ENCODE measurements at regions not wholly inside any gene's neighbourhood (a gene's known extent, or its start where the extent isn't known, plus 50 kb on each side); places are given as distances from the start of the nearest gene placed in this dataset.

DNA sequence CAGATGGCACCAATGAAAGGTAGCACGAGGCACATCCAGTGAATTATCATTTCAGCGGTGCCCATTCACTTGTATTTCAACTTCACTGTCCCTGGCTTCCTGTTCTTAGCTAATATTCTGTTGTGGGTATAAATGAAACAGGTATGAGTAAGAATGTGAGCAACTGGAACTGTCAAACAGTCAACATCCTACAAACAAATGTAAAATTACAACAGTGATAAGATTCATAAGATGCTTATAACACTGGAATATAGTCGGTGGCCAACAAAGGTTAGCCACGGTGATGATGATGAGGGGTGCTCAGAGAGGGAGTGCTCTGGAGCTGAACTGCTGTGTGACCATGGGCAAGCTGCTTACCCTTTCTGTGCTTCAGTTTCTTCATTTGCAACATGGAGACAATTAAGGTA is 74.9 kb upstream of the TOX2 start:
- WGBS = 88% methylated on average over 4 of the region's 4 CpGs
- H3K4me1 ChIP-seq (ENCODE audit: control insufficient read depth in 2 of 2, insufficient read depth in 2 of 2, low read length in 2 of 2) = peaks cover 2 to 12% of the 10 kb centered on the region in 2 donors
- DNase-seq (ENCODE audit: low read depth in 6 of 9, low spot score in 9 of 9) = no peak
- H3K36me3 ChIP-seq (ENCODE audit: control insufficient read depth in 2 of 2, insufficient read depth in 2 of 2, low read length in 1 of 2) = no peaks in the 10 kb centered on the region
- peaks cover 0 to 8% of the 10 kb centered on the region in 2 donors for H3K27me3 ChIP-seq (ENCODE audit: control insufficient read depth in 2 of 2, insufficient read depth in 1 of 2, low read length in 1 of 2)
- H3K27ac ChIP-seq (ENCODE audit: low read depth in 1 of 2, low read length in 1 of 2) = no peak overlapping the region
- H3K9me3 ChIP-seq (ENCODE audit: control insufficient read depth in 2 of 2, insufficient read depth in 1 of 2, low read length in 1 of 2) = no peaks in the 10 kb centered on the region
- H3K4me3 ChIP-seq (ENCODE audit: low read length in 2 of 2) = no peak overlapping the region

GRCh38 chr20:43838703-43839060 is 76.0 kb upstream of the TOX2 start:
- peaks cover 0 to 8% of the 10 kb centered on the region in 2 donors for H3K27me3 ChIP-seq (ENCODE audit: control insufficient read depth in 2 of 2, insufficient read depth in 1 of 2, low read length in 1 of 2)
- no peaks in the 10 kb centered on the region for H3K36me3 ChIP-seq (ENCODE audit: control insufficient read depth in 2 of 2, insufficient read depth in 2 of 2, low read length in 1 of 2)
- H3K27ac ChIP-seq (ENCODE audit: low read depth in 1 of 2, low read length in 1 of 2) = no peak overlapping the region
- no peak overlapping the region for H3K4me3 ChIP-seq (ENCODE audit: low read length in 2 of 2)
- no peak for DNase-seq (ENCODE audit: low read depth in 6 of 9, low spot score in 9 of 9)
- no peaks in the 10 kb centered on the region for H3K9me3 ChIP-seq (ENCODE audit: control insufficient read depth in 2 of 2, insufficient read depth in 1 of 2, low read length in 1 of 2)
- 64% methylated on average over 5 of the region's 5 CpGs for WGBS
- peaks cover 0 to 8% of the 10 kb centered on the region in 2 donors for H3K4me1 ChIP-seq (ENCODE audit: control insufficient read depth in 2 of 2, insufficient read depth in 2 of 2, low read length in 2 of 2)

- Histone ChIP-seq H3K4me3 (ENCODE audit: low read length in 2 of 2) (no peak overlapping the region), H3K9me3 (ENCODE audit: control insufficient read depth in 2 of 2, insufficient read depth in 1 of 2, low read length in 1 of 2) (no peaks in the 10 kb centered on the region), H3K36me3 (ENCODE audit: control insufficient read depth in 2 of 2, insufficient read depth in 2 of 2, low read length in 1 of 2) (no peaks in the 10 kb centered on the region), H3K27me3 (ENCODE audit: control insufficient read depth in 2 of 2, insufficient read depth in 1 of 2, low read length in 1 of 2) (peaks cover 0 to 8% of the 10 kb centered on the region in 2 donors), H3K4me1 (ENCODE audit: control insufficient read depth in 2 of 2, insufficient read depth in 2 of 2, low read length in 2 of 2) (peaks cover 0 to 8% of the 10 kb centered on the region in 2 donors), H3K27ac (ENCODE audit: low read depth in 1 of 2, low read length in 1 of 2) (no peak overlapping the region)
- no peak for DNase-seq (ENCODE audit: low read depth in 6 of 9, low spot score in 9 of 9)
- 88% methylated on average over 14 of the region's 14 CpGs for WGBS
Observed at GRCh38 chr20:43837856-43838702, 76.6 kb upstream of the TOX2 start.

GRCh38 chr20:43836790-43837189 is 77.9 kb upstream of the TOX2 start:
- 93% methylated on average over 6 of the region's 6 CpGs for WGBS
- no peak for DNase-seq (ENCODE audit: low read depth in 6 of 9, low spot score in 9 of 9)

GRCh38 chr20:43835944-43836508 is 78.6 kb upstream of the TOX2 start:
- Histone ChIP-seq H3K4me1 (ENCODE audit: control insufficient read depth in 2 of 2, insufficient read depth in 2 of 2, low read length in 2 of 2) (peaks cover 0 to 8% of the 10 kb centered on the region in 2 donors), H3K36me3 (ENCODE audit: control insufficient read depth in 2 of 2, insufficient read depth in 2 of 2, low read length in 1 of 2) (no peaks in the 10 kb centered on the region), H3K9me3 (ENCODE audit: control insufficient read depth in 2 of 2, insufficient read depth in 1 of 2, low read length in 1 of 2) (no peaks in the 10 kb centered on the region), H3K27ac (ENCODE audit: low read depth in 1 of 2, low read length in 1 of 2) (no peak overlapping the region), H3K27me3 (ENCODE audit: control insufficient read depth in 2 of 2, insufficient read depth in 1 of 2, low read length in 1 of 2) (peaks cover 0 to 15% of the 10 kb centered on the region in 2 donors), H3K4me3 (ENCODE audit: low read length in 2 of 2) (no peak overlapping the region)
- DNase-seq (ENCODE audit: low read depth in 6 of 9, low spot score in 9 of 9) = no peak
- WGBS = 93% methylated on average over 8 of the region's 8 CpGs

More at GRCh38 chr20:43836790-43837189, 77.9 kb upstream of the TOX2 start:
- Histone ChIP-seq H3K4me3 (ENCODE audit: low read length in 2 of 2) (no peak overlapping the region), H3K4me1 (ENCODE audit: control insufficient read depth in 2 of 2, insufficient read depth in 2 of 2, low read length in 2 of 2) (peaks cover 0 to 8% of the 10 kb centered on the region in 2 donors), H3K9me3 (ENCODE audit: control insufficient read depth in 2 of 2, insufficient read depth in 1 of 2, low read length in 1 of 2) (no peaks in the 10 kb centered on the region), H3K27ac (ENCODE audit: low read depth in 1 of 2, low read length in 1 of 2) (no peak overlapping the region), H3K36me3 (ENCODE audit: control insufficient read depth in 2 of 2, insufficient read depth in 2 of 2, low read length in 1 of 2) (no peaks in the 10 kb centered on the region), H3K27me3 (ENCODE audit: control insufficient read depth in 2 of 2, insufficient read depth in 1 of 2, low read length in 1 of 2) (peaks cover 0 to 11% of the 10 kb centered on the region in 2 donors)

DNA sequence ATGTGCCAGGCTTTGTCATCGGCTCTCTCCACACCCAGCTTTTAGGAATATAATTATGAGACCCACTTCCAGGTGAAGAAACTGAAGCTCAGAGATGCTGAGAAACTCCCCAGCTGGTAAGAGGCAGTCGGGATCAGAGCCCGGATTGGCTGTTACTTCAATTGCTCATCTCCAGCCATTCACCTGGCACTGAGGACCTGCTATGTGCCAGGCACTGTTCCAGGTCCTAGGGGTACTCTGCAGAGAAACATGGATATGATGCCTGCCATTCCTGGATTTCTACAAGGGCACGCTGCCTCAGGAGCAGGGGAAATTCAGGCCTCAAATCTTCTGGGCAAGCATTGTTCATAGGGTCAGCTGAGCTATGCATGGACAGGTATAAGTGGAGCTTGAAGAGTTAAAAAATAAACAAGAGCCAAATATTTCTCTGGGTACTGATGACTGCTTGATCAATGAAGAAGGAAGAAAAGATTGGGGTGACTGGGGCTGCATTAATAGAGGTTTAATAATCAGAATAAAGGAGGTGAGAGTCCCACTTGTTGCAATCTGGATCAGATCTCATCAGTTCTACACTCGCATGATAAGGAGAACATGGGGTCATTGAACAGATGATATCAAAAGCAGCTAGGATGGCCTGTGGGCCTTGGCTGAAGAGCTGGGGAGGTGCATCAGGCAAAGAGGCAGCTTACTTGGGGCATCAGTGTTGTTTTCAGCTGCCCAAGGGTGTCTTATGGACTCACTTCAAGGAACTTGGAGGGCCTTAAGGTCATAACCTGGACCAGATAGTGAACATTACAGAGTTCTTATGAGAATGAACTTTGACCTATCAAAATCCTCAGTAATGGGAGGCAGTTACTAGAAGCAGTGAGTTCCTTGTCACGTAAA is 80.9 kb upstream of the TOX2 start:
- H3K9me3 ChIP-seq (ENCODE audit: control insufficient read depth in 2 of 2, insufficient read depth in 1 of 2, low read length in 1 of 2) = no peaks in the 10 kb centered on the region
- H3K36me3 ChIP-seq (ENCODE audit: control insufficient read depth in 2 of 2, insufficient read depth in 2 of 2, low read length in 1 of 2) = no peaks in the 10 kb centered on the region
- no peak overlapping the region for H3K27ac ChIP-seq (ENCODE audit: low read depth in 1 of 2, low read length in 1 of 2)
- peaks cover 0 to 17% of the 10 kb centered on the region in 2 donors for H3K27me3 ChIP-seq (ENCODE audit: control insufficient read depth in 2 of 2, insufficient read depth in 1 of 2, low read length in 1 of 2)
- 95% methylated on average over 6 of the region's 6 CpGs for WGBS
- no peak for DNase-seq (ENCODE audit: low read depth in 6 of 9, low spot score in 9 of 9)
- no peaks in the 10 kb centered on the region for H3K4me1 ChIP-seq (ENCODE audit: control insufficient read depth in 2 of 2, insufficient read depth in 2 of 2, low read length in 2 of 2)
- no peak overlapping the region for H3K4me3 ChIP-seq (ENCODE audit: low read length in 2 of 2)

- WGBS = 89% methylated on average over 4 of the region's 4 CpGs
- H3K4me3 ChIP-seq (ENCODE audit: low read length in 2 of 2) = no peak overlapping the region
- no peaks in the 10 kb centered on the region for H3K36me3 ChIP-seq (ENCODE audit: control insufficient read depth in 2 of 2, insufficient read depth in 2 of 2, low read length in 1 of 2)
- no peaks in the 10 kb centered on the region for H3K4me1 ChIP-seq (ENCODE audit: control insufficient read depth in 2 of 2, insufficient read depth in 2 of 2, low read length in 2 of 2)
- H3K27ac ChIP-seq (ENCODE audit: low read depth in 1 of 2, low read length in 1 of 2) = no peak overlapping the region
- no peaks in the 10 kb centered on the region for H3K9me3 ChIP-seq (ENCODE audit: control insufficient read depth in 2 of 2, insufficient read depth in 1 of 2, low read length in 1 of 2)
- DNase-seq (ENCODE audit: low read depth in 6 of 9, low spot score in 9 of 9) = no peak
- H3K27me3 ChIP-seq (ENCODE audit: control insufficient read depth in 2 of 2, insufficient read depth in 1 of 2, low read length in 1 of 2) = peaks cover 0 to 16% of the 10 kb centered on the region in 2 donors
Observed at GRCh38 chr20:43832961-43833360, 81.7 kb upstream of the TOX2 start.

DNA sequence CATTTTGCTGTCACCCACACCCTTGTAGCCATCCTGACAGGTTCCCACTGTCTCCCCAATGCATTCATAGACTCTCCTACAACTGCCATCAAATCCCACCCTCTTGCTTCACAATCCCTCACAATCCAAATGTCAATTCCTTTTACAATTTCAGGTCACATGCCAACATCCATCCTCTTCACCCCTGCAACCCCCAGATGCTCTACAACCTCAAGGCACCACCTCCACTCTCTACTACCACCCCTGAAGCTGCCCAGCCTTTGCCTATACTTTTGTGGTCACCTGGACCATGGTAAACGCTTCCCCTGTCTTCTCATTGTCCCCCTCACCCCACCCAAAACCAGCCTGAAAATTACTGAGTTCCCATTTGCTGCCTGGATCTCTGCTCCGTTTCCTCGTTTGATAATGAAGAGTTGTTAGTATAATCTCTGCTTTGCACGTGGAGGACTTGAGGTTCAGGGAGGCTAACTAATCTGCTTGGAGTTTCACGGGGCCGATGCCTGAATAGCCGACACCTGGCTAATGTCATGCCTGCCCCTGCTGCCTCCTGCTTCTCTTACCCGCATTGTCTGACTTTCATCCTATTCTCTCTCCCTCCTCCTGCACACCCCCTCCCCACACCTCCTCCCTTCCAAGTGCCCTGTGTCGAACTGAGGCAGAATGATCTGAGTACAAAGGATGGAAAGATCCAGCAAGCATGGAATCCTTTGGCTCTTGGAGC is 82.4 kb upstream of the TOX2 start:
- H3K4me3 ChIP-seq (ENCODE audit: low read length in 2 of 2) = no peak overlapping the region
- no peaks in the 10 kb centered on the region for H3K9me3 ChIP-seq (ENCODE audit: control insufficient read depth in 2 of 2, insufficient read depth in 1 of 2, low read length in 1 of 2)
- no peaks in the 10 kb centered on the region for H3K36me3 ChIP-seq (ENCODE audit: control insufficient read depth in 2 of 2, insufficient read depth in 2 of 2, low read length in 1 of 2)
- WGBS = 70% methylated on average over 9 of the region's 9 CpGs
- H3K27me3 ChIP-seq (ENCODE audit: control insufficient read depth in 2 of 2, insufficient read depth in 1 of 2, low read length in 1 of 2) = peaks cover 0 to 19% of the 10 kb centered on the region in 2 donors
- no peaks in the 10 kb centered on the region for H3K4me1 ChIP-seq (ENCODE audit: control insufficient read depth in 2 of 2, insufficient read depth in 2 of 2, low read length in 2 of 2)
- DNase-seq (ENCODE audit: low read depth in 6 of 9, low spot score in 9 of 9) = no peak
- H3K27ac ChIP-seq (ENCODE audit: low read depth in 1 of 2, low read length in 1 of 2) = no peak overlapping the region
